IPS-15b (cell line): ENCODE measurements at regions not wholly inside any gene's neighbourhood (a gene's known extent, or its start where the extent isn't known, plus 50 kb on each side); places are given as distances from the start of the nearest gene placed in this dataset.

ENCODE experiments used
- H3K27me3 ChIP-seq: one replicate; pipeline ENCODE4 v1.6.1; 2013; ENCODE audit warnings: low read length; ENCODE audit not compliant: control insufficient read depth, insufficient read depth
- H3K36me3 ChIP-seq: one replicate; pipeline ENCODE4 v1.6.1; 2013; ENCODE audit warnings: low read length; ENCODE audit not compliant: control insufficient read depth, insufficient read depth
- H3K4me1 ChIP-seq: one replicate; pipeline ENCODE4 v1.6.1; 2013; ENCODE audit warnings: mild to moderate bottlenecking, low read length; ENCODE audit not compliant: control insufficient read depth, insufficient read depth
- H3K4me3 ChIP-seq: one replicate; pipeline ENCODE4 v1.5.1; 2013; ENCODE audit warnings: low read depth, low read length
- H3K9ac ChIP-seq: one replicate; pipeline ENCODE4 v1.6.1; 2013; ENCODE audit warnings: low read depth, mild to moderate bottlenecking, low read length
- H3K9me3 ChIP-seq: one replicate; pipeline ENCODE4 v1.6.1; 2013; ENCODE audit warnings: mild to moderate bottlenecking, low read length; ENCODE audit not compliant: control insufficient read depth, insufficient read depth

DNA sequence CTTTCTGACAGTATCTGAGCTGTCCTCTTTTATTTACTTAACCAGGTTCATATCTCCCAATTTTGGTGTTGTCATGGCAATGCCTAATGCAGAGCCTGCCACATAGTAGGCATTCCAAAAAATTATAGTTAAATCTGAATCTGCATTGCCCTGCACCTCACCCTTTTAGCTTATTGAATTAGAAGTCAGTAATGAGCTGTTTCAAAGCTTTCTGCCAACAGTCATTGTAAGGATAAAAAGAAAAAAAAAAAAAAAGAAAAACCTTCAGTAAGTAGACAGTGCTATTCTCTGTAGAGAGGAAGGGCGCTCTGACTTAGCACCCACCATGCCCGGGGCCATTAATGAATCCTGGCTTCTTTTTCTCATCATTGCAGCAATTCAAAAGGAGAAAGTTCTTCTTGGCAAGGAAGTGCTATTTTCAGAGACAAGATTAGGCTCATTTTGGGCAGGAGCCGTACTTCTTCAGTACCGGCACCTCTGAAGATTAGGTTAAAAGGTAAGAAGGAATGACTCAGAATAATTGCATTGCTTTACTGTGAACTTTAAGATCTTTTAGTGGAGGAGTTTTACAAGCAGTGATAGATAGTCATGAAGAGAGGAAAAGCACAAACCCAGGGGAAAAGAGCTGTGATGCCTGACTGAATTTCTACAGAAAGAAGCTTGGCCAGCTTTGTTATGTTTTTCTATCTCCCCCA lies 2041.2 kb upstream of the PIK3C3 start:
- Histone ChIP-seq H3K9me3 (no peaks in the 10 kb centered on the region), H3K27me3 (no peaks in the 10 kb centered on the region), H3K36me3 (no peaks in the 10 kb centered on the region), H3K4me3 (no peak overlapping the region), H3K4me1 (no peaks in the 10 kb centered on the region), H3K9ac (no peak overlapping the region)

DNA sequence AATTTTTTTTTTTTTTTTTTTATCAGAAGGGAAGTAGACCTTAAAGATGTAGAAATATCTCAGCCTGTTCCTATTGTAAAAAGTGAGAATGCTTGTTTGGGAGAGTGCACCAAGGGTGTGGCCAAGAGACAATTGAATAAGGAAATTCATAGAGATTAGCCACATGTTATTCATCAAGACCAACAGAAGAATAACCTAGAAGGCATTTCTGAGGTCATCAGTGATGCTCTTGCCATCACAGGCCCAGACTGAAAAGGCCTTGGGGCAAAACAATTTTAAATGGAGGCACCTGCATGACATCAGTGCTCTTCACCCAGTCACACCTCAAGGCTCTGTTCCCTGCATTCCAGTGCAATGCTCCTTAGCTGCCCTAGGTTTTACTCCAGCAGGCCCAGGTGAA lies 2043.3 kb upstream of the PIK3C3 start:
- Histone ChIP-seq H3K4me1 (no peaks in the 10 kb centered on the region), H3K9ac (no peak overlapping the region), H3K36me3 (no peaks in the 10 kb centered on the region), H3K9me3 (no peaks in the 10 kb centered on the region), H3K4me3 (no peak overlapping the region), H3K27me3 (no peaks in the 10 kb centered on the region)

DNA sequence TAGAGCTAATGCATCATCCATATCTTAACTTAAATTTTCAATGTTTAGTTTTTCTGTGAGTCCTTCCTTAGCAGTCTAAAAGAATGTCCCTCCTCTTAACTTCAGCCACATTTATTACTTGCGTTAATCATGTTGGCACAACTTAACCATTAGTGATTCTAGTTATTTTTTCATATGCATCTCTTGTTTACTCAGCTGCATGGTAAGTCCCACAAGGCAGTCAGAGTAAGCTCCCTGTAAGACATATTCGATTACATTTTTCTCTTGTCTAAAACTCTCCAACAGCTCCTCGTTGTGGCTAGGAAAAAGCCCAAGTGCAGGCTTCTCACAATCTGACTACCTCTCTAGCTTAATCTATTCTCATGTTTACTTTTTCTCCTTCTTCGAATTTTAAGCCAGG lies 2045.3 kb upstream of the PIK3C3 start:
- Histone ChIP-seq H3K9ac (no peak overlapping the region), H3K27me3 (no peaks in the 10 kb centered on the region), H3K4me1 (no peaks in the 10 kb centered on the region), H3K9me3 (no peaks in the 10 kb centered on the region), H3K36me3 (no peaks in the 10 kb centered on the region), H3K4me3 (no peak overlapping the region)

DNA sequence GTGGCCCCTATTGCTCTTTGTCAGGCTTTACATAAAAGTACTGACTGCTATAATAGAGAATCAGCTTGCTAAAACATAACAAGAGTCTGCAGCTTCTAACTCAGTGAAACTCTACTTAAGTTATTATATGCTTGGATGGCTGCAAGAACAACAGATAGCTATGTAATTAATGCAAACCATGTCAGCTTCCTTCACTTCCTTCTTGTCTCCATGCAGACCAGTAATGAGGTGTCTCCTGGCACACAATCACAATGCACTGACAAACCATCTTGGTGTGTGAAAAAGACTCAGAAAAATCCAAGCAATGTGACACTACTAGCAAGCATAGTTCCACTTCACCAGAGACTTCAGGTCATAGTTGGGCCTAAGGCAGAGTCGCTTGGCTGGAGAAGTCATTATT lies 2068.9 kb upstream of the PIK3C3 start:
- no peaks in the 10 kb centered on the region for H3K36me3 ChIP-seq
- H3K27me3 ChIP-seq, result no peaks in the 10 kb centered on the region
- H3K4me3 ChIP-seq, result no peak overlapping the region
- H3K9ac ChIP-seq, result no peak overlapping the region
- no peaks in the 10 kb centered on the region for H3K4me1 ChIP-seq
- H3K9me3 ChIP-seq, result no peaks in the 10 kb centered on the region

DNA sequence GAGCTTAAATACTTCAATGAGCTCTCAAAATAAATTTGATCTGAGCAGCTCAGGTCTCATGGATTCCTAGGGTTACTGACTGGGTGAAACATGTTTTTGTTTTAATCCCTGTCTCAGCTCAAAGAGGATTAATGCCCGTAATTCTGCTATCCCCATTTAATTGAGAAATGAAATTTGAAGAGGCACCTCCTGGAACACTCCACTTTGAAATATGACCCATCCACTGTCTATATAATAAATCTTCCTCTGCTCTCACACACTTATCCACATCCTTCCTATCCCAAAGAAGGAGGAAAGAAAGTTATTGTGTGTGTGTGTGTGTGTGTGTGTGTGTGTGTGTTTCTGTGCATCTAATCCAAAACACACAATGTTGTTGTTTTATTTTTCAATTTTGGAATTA lies 2082.4 kb upstream of the PIK3C3 start:
- Histone ChIP-seq H3K36me3 (no peaks in the 10 kb centered on the region), H3K9me3 (no peaks in the 10 kb centered on the region), H3K9ac (no peak overlapping the region), H3K4me3 (no peak overlapping the region), H3K27me3 (no peaks in the 10 kb centered on the region), H3K4me1 (no peaks in the 10 kb centered on the region)

DNA sequence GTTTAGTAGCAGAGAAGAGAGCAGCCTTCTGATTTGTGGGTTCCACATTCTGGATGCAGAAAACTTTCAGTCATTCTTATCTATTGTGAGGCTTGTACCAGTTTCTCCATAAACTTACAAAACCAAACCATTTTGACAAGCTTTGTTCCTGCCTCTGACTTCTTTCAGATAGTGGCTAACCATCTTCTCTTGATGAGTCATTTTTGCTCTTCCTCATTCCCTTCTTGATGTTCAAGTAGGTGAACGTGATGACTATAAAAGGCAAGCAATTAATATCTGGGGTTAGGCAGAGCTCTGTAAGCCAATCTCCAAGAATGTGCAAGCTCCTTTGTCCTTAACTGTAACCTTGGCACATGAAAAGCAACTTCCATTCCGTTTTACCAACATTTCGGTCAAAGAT lies 2083.1 kb upstream of the PIK3C3 start:
- H3K9me3 ChIP-seq, result no peaks in the 10 kb centered on the region
- H3K9ac ChIP-seq, result no peak overlapping the region
- no peaks in the 10 kb centered on the region for H3K4me1 ChIP-seq
- H3K4me3 ChIP-seq, result no peak overlapping the region
- no peaks in the 10 kb centered on the region for H3K36me3 ChIP-seq
- H3K27me3 ChIP-seq, result no peaks in the 10 kb centered on the region

DNA sequence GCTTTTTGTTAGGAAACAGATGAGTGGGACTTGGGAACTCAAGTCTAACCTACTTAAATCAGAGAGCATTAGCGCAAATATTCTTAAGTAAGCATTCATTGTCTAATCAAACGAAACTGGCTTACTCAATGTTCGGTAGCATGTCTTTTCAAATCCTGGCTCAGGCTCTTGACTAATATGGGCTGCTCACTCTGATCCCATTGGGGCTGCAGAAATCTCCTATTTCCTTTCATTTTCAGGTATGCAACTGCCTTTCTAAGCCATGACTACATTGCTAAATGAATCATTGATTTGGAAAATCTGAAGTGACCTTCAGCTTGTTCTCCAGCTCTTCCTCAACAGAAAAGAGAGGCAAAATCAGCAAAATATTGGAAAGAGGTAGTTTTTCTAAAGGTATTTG lies 2084.4 kb upstream of the PIK3C3 start:
- H3K27me3 ChIP-seq, result no peaks in the 10 kb centered on the region
- H3K9ac ChIP-seq, result no peak overlapping the region
- H3K4me3 ChIP-seq, result no peak overlapping the region
- H3K36me3 ChIP-seq, result no peaks in the 10 kb centered on the region
- no peaks in the 10 kb centered on the region for H3K9me3 ChIP-seq
- H3K4me1 ChIP-seq, result no peaks in the 10 kb centered on the region

DNA sequence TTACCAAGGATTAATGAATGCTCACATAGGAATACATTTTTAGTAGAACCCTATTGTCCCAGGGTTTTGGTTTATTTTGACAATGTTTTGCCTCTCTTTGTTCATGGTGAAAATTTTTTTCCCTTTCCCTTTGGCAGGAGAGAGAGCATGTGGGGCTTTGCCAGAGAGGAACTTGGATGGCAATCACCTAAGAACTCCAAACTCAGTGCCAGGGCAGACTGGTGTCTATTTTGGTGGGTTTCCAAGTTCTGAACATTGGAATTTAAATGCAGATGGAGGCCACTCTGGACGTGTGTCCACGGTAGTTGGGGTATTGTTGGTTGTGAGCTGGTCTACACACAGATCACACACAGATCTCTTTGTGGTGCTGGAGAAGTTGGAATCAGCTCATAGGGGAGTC lies 2091.1 kb upstream of the PIK3C3 start:
- H3K9ac ChIP-seq, result no peak overlapping the region
- no peaks in the 10 kb centered on the region for H3K9me3 ChIP-seq
- H3K27me3 ChIP-seq, result no peaks in the 10 kb centered on the region
- H3K36me3 ChIP-seq, result no peaks in the 10 kb centered on the region
- H3K4me3 ChIP-seq, result no peak overlapping the region
- no peaks in the 10 kb centered on the region for H3K4me1 ChIP-seq

DNA sequence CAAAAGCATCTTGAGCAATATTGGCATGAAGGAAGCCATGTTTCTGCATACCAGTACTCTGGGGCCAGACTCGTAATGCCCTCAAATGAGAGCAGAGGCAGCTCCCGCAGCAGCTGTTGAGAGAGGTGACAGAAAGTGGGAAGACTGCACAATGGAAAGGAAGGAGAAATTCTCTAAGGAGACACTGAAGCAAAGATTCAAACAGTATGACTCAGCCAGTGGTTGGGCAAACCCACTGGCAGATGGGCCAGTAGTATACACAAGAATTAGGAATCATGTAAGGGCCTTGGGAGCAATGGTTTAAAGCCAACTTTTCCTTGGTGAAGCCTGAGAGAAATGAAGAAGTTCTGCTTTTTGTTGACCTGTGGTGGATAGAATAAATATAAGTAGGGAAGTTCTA lies 2092.7 kb upstream of the PIK3C3 start:
- H3K4me1 ChIP-seq, result no peaks in the 10 kb centered on the region
- no peaks in the 10 kb centered on the region for H3K27me3 ChIP-seq
- H3K9ac ChIP-seq, result no peak overlapping the region

DNA sequence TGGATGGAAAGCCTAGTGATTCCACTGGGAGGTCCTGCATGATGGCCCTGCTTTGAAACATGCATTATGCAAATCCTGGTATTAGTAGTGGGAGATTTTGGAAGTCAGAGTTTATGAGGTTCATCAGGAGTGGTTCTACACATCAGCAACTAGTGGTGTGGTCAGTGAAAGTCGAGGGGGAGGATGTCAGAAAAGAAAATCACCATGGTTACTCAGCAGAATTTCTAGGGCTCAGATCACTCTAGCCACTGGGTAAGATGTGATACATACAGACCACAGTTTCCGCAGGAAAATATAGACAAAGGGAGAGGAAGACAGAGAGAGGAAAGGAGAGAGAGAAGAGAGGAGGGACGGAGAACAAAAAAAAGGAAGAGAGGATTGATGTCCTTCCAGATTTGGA lies 2100.7 kb upstream of the PIK3C3 start:
- peaks cover 4% of the 10 kb centered on the region for H3K4me1 ChIP-seq
- H3K9ac ChIP-seq, result no peak overlapping the region
- no peaks in the 10 kb centered on the region for H3K36me3 ChIP-seq
- H3K9me3 ChIP-seq, result no peaks in the 10 kb centered on the region
- no peaks in the 10 kb centered on the region for H3K27me3 ChIP-seq
- no peak overlapping the region for H3K4me3 ChIP-seq

More for the DNA sequence above, 2092.7 kb upstream of the PIK3C3 start:
- no peak overlapping the region for H3K4me3 ChIP-seq
- H3K9me3 ChIP-seq, result no peaks in the 10 kb centered on the region
- H3K36me3 ChIP-seq, result no peaks in the 10 kb centered on the region

DNA sequence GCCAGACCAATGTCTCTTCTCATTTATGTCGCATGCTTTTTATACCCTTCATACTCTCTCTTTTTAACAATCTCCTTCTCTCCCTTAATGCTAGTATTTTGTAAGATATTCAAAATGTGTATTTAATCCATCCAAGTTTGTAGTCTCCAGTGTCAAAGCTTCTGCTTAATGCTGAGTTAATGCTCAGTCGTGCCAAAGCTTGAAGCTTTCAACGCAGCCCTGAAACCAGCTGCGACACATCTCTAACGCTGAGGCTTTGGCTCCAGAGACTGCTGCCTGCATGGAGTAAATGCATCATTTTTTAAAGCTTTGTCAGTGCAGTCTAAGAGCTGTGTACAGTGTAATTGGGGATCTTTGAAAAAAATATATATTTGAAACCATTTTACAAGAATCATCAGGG lies 2108.8 kb upstream of the PIK3C3 start:
- H3K27me3 ChIP-seq, result peaks cover 9% of the 10 kb centered on the region
- H3K9me3 ChIP-seq, result no peaks in the 10 kb centered on the region
- no peak overlapping the region for H3K9ac ChIP-seq
- H3K4me1 ChIP-seq, result no peaks in the 10 kb centered on the region
- no peak overlapping the region for H3K4me3 ChIP-seq
- H3K36me3 ChIP-seq, result no peaks in the 10 kb centered on the region

DNA sequence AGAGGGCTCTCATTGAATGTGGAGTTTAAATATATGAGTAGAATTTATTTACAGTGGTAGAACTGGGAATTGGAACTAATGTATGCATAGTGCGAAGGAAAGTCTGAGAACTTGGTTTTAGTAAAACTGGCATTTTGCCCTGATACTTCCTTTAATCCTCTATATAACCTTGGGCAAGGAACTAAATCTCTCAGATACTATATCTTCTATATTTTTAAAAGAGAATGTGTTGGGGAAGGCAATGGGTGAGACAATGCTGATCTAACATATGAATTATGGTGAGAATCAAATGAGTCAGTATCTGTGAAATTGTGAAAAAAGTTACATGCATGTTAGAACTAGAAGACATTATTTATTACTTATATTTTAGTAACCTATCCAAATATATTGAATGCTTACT lies 2109.4 kb upstream of the PIK3C3 start:
- Histone ChIP-seq H3K9me3 (no peaks in the 10 kb centered on the region), H3K36me3 (no peaks in the 10 kb centered on the region), H3K27me3 (peaks cover 16% of the 10 kb centered on the region), H3K4me1 (no peaks in the 10 kb centered on the region), H3K4me3 (no peak overlapping the region), H3K9ac (no peak overlapping the region)
